HG03469 (cell line): ENCODE measurements at regions not wholly inside any gene's neighbourhood (a gene's known extent, or its start where the extent isn't known, plus 50 kb on each side); places are given as distances from the start of the nearest gene placed in this dataset.
"Not testable (repeated sequence)": the region's sequence is repeated elsewhere in the genome, so short reads cannot be mapped to it uniquely, and the experiment has no call there.

ENCODE experiments used
- ATAC-seq: cut with Tn5 transposase; IDR thresholded peaks from one replicate; pipeline ENCODE4 v1.9.1; 2021; ENCODE audit warnings: mild to moderate bottlenecking, moderate library complexity, moderate number of reproducible peaks; ENCODE audit not compliant: unreplicated experiment

GRCh38 chr12:131559517-131560516 is 151.1 kb upstream of the SFSWAP start:
- ATAC-seq, result no peak

DNA sequence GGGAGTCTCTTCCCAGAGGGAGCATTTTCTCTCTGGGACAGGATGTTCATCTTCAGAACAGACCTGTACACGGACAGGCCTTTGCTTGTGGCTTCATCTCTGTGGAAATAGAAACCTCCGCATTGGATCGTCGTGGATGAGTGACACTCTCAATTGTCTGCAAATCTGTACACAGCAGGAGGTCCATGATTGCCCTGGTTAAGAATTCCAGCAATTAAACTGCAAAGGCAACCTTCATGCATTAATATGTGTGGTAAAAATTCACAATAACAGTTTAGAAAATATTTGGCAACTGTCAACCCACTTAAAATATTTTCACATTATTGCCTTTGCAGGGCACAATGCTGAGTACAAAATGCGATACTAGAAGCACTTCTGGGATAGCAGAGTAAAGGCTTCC is 149.8 kb upstream of the SFSWAP start:
- ATAC-seq, result no peak

- ATAC-seq, result no peak
These were observed 148.8 kb upstream of the SFSWAP start for GRCh38 chr12:131561891-131562684.

DNA sequence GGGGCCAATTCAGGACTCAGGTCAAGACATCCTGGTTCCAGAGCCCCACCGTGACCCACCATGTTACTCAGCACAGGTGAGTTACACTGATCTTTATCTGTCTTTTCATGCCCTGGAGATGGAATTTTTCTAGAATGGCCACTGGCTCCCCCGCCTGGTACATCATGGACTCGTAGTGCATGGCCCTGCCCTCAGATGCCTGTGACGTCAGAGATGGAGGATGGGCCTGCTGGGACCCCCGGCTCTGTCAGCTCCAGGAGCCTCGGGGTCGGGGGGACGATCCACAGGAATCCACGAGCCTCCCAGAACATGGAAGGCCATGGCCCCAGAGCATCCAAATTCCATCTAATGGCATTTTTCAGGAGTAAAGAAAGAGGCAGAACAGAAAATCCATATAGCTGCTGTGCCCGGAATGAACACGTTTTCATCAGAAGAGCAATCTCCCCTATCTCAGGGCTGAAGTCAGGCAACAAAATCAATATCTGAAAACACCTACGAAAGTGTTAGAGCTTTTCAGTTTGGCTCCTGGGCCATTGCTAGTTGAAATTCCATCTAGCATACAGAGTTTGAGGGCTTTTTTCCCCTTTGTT is 146.7 kb upstream of the SFSWAP start:
- ATAC-seq, result not testable (repeated sequence)

DNA sequence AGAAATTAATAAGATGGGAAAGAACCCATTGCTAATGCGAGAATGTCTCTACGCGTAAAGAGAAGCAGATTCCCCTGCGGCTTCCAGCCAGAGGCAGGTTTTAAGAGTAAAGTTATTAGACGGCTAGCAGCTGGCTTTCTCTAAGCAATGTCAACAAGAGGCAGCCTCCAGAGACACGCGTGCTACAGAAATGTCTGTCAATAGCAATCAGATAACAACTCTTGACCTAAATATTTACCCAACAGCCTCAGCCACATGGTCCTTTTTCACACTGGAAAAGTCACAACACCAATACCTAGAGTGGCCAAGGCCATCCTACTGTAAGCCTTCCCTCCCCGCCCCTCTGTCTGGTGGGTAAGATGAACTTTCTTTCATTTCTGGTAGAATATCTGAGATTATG is 146.0 kb upstream of the SFSWAP start:
- ATAC-seq, result no peak

- no peak for ATAC-seq
These were observed 145.4 kb upstream of the SFSWAP start for GRCh38 chr12:131565267-131566015.

DNA sequence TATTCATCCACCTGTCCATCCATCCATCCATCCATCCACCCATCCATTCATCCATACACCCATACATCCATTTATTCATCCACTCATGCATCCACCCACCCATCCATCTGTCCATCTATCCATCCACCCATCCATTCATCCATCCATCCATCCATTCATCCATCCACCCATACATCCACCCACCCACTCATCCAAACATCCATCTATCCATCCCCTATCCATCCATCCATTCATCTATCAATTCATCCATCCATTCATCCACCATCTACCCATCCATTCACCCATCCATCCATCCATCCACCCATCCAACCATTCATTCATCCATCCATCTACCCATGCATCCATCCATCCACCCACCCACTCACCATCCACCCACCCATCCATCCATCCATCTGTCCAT is 142.6 kb upstream of the SFSWAP start:
- ATAC-seq, result no peak

DNA sequence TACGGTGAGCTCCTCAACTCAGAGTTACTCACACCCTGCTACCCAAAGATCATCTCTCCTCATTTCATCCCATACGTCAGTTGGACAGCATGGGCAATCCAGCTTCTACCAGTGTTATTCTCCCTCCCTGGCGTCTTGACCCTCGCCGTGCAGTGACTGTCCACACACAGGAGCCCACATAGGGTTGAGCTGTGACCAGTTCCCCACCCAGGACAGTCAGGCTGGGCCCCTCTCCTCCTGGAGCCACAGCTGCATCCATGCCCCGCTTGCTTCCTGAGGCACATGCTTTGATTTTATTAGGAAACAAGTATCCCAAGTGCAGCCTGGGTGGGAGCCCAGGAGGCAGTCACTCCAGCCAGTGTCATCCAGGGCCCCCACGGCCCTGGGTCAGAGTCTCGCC is 140.3 kb upstream of the SFSWAP start:
- no peak for ATAC-seq

GRCh38 chr12:131571827-131572226 is 139.1 kb upstream of the SFSWAP start:
- no peak for ATAC-seq

GRCh38 chr12:131572626-131573025 is 138.3 kb upstream of the SFSWAP start:
- no peak for ATAC-seq

GRCh38 chr12:131573631-131574394 is 137.1 kb upstream of the SFSWAP start:
- ATAC-seq, result no peak

- ATAC-seq, result no peak
These were observed 136.5 kb upstream of the SFSWAP start for GRCh38 chr12:131574395-131574771.

- no peak for ATAC-seq
These were observed 135.5 kb upstream of the SFSWAP start for GRCh38 chr12:131575371-131575770.

GRCh38 chr12:131576734-131577133 is 134.2 kb upstream of the SFSWAP start:
- ATAC-seq, result not testable (repeated sequence)

- no peak for ATAC-seq
These were observed 133.1 kb upstream of the SFSWAP start for GRCh38 chr12:131577766-131578165.

GRCh38 chr12:131578828-131579470 is 131.9 kb upstream of the SFSWAP start:
- no peak for ATAC-seq

DNA sequence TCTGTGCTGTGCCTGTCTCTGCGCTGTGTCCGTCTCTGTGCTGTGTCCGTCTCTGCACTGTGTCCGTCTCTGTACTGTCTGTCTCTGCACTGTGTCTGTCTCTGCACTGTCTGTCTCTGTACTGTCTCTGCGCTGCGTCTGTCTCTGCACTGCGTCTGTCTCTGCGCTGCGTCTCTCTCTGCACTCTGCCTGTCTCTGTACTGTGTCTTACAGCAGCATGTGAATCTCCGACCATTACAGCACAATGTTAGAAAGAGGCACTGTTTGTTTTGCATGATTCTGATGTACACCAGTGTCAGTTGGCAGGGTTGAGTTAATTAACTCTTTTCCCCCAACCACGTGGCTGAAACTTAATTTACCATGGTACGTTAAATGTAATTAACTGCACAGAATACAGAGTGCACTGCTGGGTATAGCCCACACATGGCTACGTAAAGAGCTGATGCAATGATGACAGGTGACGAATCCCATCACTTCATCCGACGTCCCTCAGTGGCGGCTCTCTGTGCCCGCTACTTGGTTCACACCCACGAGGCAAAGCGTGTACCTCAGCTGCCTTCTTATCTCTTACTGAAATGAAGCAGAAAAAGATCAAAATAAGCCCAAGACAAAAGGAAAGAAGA is 127.7 kb upstream of the SFSWAP start:
- no peak for ATAC-seq

DNA sequence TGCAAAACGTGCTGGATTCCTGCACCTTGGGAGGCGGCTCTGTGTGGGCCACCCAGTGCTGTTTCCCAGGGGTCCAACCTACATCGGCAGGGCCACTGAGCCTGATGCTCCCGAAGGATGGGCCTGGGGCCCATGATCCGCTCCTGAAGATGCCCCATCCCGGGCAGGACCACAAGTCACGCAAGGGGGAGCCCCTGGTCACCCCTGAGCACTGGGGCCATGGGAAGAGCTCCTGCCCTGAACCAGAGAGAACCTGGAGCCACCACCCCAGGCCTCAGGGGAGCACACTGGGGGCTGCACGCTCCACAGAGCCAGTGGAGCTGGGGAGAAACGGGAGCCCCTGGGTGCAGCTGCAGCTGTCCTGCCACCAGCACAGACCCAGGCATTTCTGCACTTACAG is 124.6 kb upstream of the SFSWAP start:
- ATAC-seq, result no peak

- no peak for ATAC-seq
These were observed 124.1 kb upstream of the SFSWAP start for GRCh38 chr12:131586761-131587160.
